NAMALWA (cell line): ENCODE measurements at regions not wholly inside any gene's neighbourhood (a gene's known extent, or its start where the extent isn't known, plus 50 kb on each side); places are given as distances from the start of the nearest gene placed in this dataset.
"Not testable (repeated sequence)": the region's sequence is repeated elsewhere in the genome, so short reads cannot be mapped to it uniquely, and the experiment has no call there.

Experiments used
- DNase-seq: peaks from one replicate; pipeline ENCODE4 v3.0.0-alpha.2; 2015; ENCODE audit warnings: low spot score

GRCh38 chr21:35748678-35749314, 311.5 kb downstream of the SETD4 start:
- DNase-seq = no peak

GRCh38 chr21:35743571-35743970, 316.8 kb downstream of the SETD4 start:
- no peak for DNase-seq

GRCh38 chr21:35738347-35738961, 321.9 kb downstream of the SETD4 start:
- no peak for DNase-seq

GRCh38 chr21:35737899-35738346, 322.4 kb downstream of the SETD4 start:
- DNase-seq = no peak

- DNase-seq = no peak
Observed at GRCh38 chr21:35737449-35737848, 322.9 kb downstream of the SETD4 start.

GRCh38 chr21:35732788-35733187, 327.5 kb downstream of the SETD4 start:
- no peak for DNase-seq

- no peak for DNase-seq
Observed at GRCh38 chr21:35730325-35730724, 330.0 kb downstream of the SETD4 start.

- no peak for DNase-seq
Observed at GRCh38 chr21:35727830-35728229, 332.5 kb downstream of the SETD4 start.

- DNase-seq = no peak
Observed at GRCh38 chr21:35724156-35724555, 336.2 kb downstream of the SETD4 start.

GRCh38 chr21:35721701-35722100, 338.6 kb downstream of the SETD4 start:
- DNase-seq = no peak

GRCh38 chr21:35720208-35720731, 340.1 kb downstream of the SETD4 start:
- DNase-seq = no peak

GRCh38 chr21:35719080-35719479, 341.2 kb downstream of the SETD4 start:
- DNase-seq = no peak

GRCh38 chr21:35716876-35717565, 343.3 kb downstream of the SETD4 start:
- DNase-seq = no peak

GRCh38 chr21:35713914-35714313, 346.4 kb downstream of the SETD4 start:
- DNase-seq = no peak

- no peak for DNase-seq
Observed at GRCh38 chr21:35711661-35712060, 348.7 kb downstream of the SETD4 start.

GRCh38 chr21:35711213-35711612, 349.1 kb downstream of the SETD4 start:
- no peak for DNase-seq

GRCh38 chr21:35709990-35710389, 350.3 kb downstream of the SETD4 start:
- not testable (repeated sequence) for DNase-seq

GRCh38 chr21:35705888-35706287, 354.4 kb downstream of the SETD4 start:
- DNase-seq = no peak

GRCh38 chr21:35705237-35705887, 355.0 kb downstream of the SETD4 start:
- no peak for DNase-seq

GRCh38 chr21:35703704-35704103, 356.6 kb downstream of the SETD4 start:
- no peak for DNase-seq

- DNase-seq = no peak
Observed at GRCh38 chr21:35699361-35699760, 361.0 kb downstream of the SETD4 start.

GRCh38 chr21:35697321-35697808, 363.0 kb downstream of the SETD4 start:
- DNase-seq = no peak
